IMR-90 (cell line): ENCODE measurements at regions not wholly inside any gene's neighbourhood (a gene's known extent, or its start where the extent isn't known, plus 50 kb on each side); places are given as distances from the start of the nearest gene placed in this dataset.
"Not testable (repeated sequence)": the region's sequence is repeated elsewhere in the genome, so short reads cannot be mapped to it uniquely, and the experiment has no call there.

ENCODE experiments used
- MAFK ChIP-seq: IDR thresholded peaks from 2 replicates; pipeline ENCODE4 v1.6.1; 2012; ENCODE audit warnings: low read depth, low read length, improper control_type of control experiment
- MAZ ChIP-seq: IDR thresholded peaks from 2 replicates; pipeline ENCODE4 v1.6.1; 2012; ENCODE audit warnings: low read depth, mild to moderate bottlenecking, low read length, improper control_type of control experiment, moderate library complexity, borderline replicate concordance
- POLR2A ChIP-seq: IDR thresholded peaks from 2 replicates; pipeline ENCODE4 v1.6.1; 2012; ENCODE audit warnings: mild to moderate bottlenecking, low read depth, low read length
- RFX5 ChIP-seq: IDR thresholded peaks from 2 replicates; pipeline ENCODE4 v1.8.0; 2012; ENCODE audit warnings: low read depth, mild to moderate bottlenecking, low read length, moderate library complexity
- SMC3 ChIP-seq: fragments of 150-350 bp; IDR thresholded peaks from 2 replicates; pipeline ENCODE4 v1.6.1; 2016; ENCODE audit warnings: low read depth, mild to moderate bottlenecking, antibody characterized with exemption, low read length, moderate library complexity
- TF ChIP-seq, protein P1 (sequence below): conservative IDR thresholded peaks from 2 replicates; pipeline ENCODE4 v1.5.1; 2012; ENCODE audit warnings: mild to moderate bottlenecking, low read depth, low read length, improper control_type of control experiment
- TF ChIP-seq, protein P2 (sequence below): fragments of 150-350 bp; IDR thresholded peaks from 2 replicates; pipeline ENCODE4 v1.6.1; 2017; ENCODE audit warnings: mild to moderate bottlenecking, antibody characterized with exemption, low read length, low read depth

DNA sequence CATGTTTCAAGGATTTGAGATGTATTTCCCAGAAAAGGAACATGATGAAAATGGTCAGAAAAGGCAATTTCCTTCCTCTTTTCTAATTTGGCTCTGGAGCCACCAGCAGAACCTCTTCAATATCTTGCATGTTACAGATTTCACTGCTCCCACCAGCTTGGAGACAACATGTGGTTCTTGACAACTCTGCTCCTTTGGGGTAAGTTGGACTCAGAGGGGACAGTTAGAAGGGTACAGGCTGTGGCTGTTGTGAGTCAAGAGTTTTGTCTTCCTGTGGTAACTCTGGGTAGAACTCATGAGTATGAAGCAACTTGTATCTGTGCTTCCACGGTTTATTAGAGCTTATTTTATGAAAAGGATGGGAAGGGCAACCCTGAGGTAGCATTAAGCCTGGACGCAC, 97.2 kb downstream of the FAM72C start:
- TF ChIP-seq, protein P1, sequence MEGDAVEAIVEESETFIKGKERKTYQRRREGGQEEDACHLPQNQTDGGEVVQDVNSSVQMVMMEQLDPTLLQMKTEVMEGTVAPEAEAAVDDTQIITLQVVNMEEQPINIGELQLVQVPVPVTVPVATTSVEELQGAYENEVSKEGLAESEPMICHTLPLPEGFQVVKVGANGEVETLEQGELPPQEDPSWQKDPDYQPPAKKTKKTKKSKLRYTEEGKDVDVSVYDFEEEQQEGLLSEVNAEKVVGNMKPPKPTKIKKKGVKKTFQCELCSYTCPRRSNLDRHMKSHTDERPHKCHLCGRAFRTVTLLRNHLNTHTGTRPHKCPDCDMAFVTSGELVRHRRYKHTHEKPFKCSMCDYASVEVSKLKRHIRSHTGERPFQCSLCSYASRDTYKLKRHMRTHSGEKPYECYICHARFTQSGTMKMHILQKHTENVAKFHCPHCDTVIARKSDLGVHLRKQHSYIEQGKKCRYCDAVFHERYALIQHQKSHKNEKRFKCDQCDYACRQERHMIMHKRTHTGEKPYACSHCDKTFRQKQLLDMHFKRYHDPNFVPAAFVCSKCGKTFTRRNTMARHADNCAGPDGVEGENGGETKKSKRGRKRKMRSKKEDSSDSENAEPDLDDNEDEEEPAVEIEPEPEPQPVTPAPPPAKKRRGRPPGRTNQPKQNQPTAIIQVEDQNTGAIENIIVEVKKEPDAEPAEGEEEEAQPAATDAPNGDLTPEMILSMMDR, result not testable (repeated sequence)
- not testable (repeated sequence) for TF ChIP-seq MAFK, RFX5, SMC3, POLR2A, MAZ
- TF ChIP-seq, protein P2, sequence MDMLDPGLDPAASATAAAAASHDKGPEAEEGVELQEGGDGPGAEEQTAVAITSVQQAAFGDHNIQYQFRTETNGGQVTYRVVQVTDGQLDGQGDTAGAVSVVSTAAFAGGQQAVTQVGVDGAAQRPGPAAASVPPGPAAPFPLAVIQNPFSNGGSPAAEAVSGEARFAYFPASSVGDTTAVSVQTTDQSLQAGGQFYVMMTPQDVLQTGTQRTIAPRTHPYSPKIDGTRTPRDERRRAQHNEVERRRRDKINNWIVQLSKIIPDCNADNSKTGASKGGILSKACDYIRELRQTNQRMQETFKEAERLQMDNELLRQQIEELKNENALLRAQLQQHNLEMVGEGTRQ, result not testable (repeated sequence)
